Activated naive CD8-positive, alpha-beta T cell treated with anti-CD3 and anti-CD28 coated beads, Interleukin-2, amount 50 U/mL, for 24 hours (primary cell): ENCODE measurements at regions not wholly inside any gene's neighbourhood (a gene's known extent, or its start where the extent isn't known, plus 50 kb on each side); places are given as distances from the start of the nearest gene placed in this dataset.

Experiments
- ATAC-seq: fragments of 150-1000 bp; cut with Tn5 transposase; one replicate; pipeline ENCODE4 v1.10.0; 2021
- DNase-seq: peaks from one replicate; pipeline ENCODE4 v3.0.0; 2021
- H3K27ac Mint-ChIP-seq: one replicate; pipeline ENCODE4 v1.8.0; 2021; ENCODE audit warnings: mild to moderate bottlenecking, mixed read lengths
- H3K27me3 Mint-ChIP-seq: one replicate; pipeline ENCODE4 v1.8.0; 2021; ENCODE audit warnings: mixed read lengths
- H3K36me3 Mint-ChIP-seq: one replicate; pipeline ENCODE4 v1.8.0; 2021; ENCODE audit warnings: low read depth, mixed read lengths
- H3K4me1 Mint-ChIP-seq: one replicate; pipeline ENCODE4 v1.8.0; 2021; ENCODE audit warnings: mixed read lengths
- H3K4me3 Mint-ChIP-seq: one replicate; pipeline ENCODE4 v1.8.0; 2021; ENCODE audit warnings: mild to moderate bottlenecking, moderate library complexity, mixed read lengths
- H3K9me3 Mint-ChIP-seq: one replicate; pipeline ENCODE4 v1.8.0; 2021; ENCODE audit warnings: mixed read lengths

GRCh38 chr1:55824251-55824640 lies 609.1 kb upstream of the USP24 start:
- Mint-ChIP-seq H3K27ac (no peak overlapping the region), H3K9me3 (no peaks in the 10 kb centered on the region), H3K4me1 (no peaks in the 10 kb centered on the region), H3K27me3 (peaks cover 3% of the 10 kb centered on the region), H3K4me3 (no peak overlapping the region), H3K36me3 (no peaks in the 10 kb centered on the region)
- ATAC-seq (no peak), DNase-seq (no peak)

GRCh38 chr1:55823541-55824250 lies 608.5 kb upstream of the USP24 start:
- Mint-ChIP-seq H3K4me3 (no peak overlapping the region), H3K27ac (no peak overlapping the region), H3K9me3 (no peaks in the 10 kb centered on the region), H3K36me3 (no peaks in the 10 kb centered on the region), H3K4me1 (no peaks in the 10 kb centered on the region), H3K27me3 (peaks cover 3% of the 10 kb centered on the region)
- no peak for DNase-seq
- no peak for ATAC-seq

- Mint-ChIP-seq H3K4me1 (no peaks in the 10 kb centered on the region), H3K36me3 (no peaks in the 10 kb centered on the region), H3K9me3 (no peaks in the 10 kb centered on the region), H3K27ac (no peak overlapping the region), H3K27me3 (peaks cover 3% of the 10 kb centered on the region), H3K4me3 (no peak overlapping the region)
- DNase-seq: no peak
- ATAC-seq: no peak
Measured at GRCh38 chr1:55822891-55823290, 607.7 kb upstream of the USP24 start.

GRCh38 chr1:55821234-55821633 lies 606.1 kb upstream of the USP24 start:
- ATAC-seq (no peak), DNase-seq (no peak)
- Mint-ChIP-seq H3K4me3 (no peak overlapping the region), H3K4me1 (peaks cover 3% of the 10 kb centered on the region), H3K27ac (no peak overlapping the region), H3K27me3 (peaks cover 3% of the 10 kb centered on the region), H3K36me3 (no peaks in the 10 kb centered on the region), H3K9me3 (no peaks in the 10 kb centered on the region)

GRCh38 chr1:55820501-55820900 lies 605.3 kb upstream of the USP24 start:
- ATAC-seq (no peak), DNase-seq (no peak)
- Mint-ChIP-seq H3K36me3 (no peaks in the 10 kb centered on the region), H3K4me1 (peaks cover 5% of the 10 kb centered on the region), H3K4me3 (no peak overlapping the region), H3K27me3 (peaks cover 5% of the 10 kb centered on the region), H3K27ac (no peak overlapping the region), H3K9me3 (no peaks in the 10 kb centered on the region)

- DNase-seq (no peak), ATAC-seq (no peak)
- no peaks in the 10 kb centered on the region for H3K9me3 Mint-ChIP-seq
- H3K27me3 Mint-ChIP-seq: peaks cover 6% of the 10 kb centered on the region
- peaks cover 5% of the 10 kb centered on the region for H3K4me1 Mint-ChIP-seq
- H3K36me3 Mint-ChIP-seq: no peaks in the 10 kb centered on the region
- no peak overlapping the region for H3K4me3 Mint-ChIP-seq
- no peak overlapping the region for H3K27ac Mint-ChIP-seq
Measured at GRCh38 chr1:55819011-55819410, 603.8 kb upstream of the USP24 start.

GRCh38 chr1:55816456-55817426 lies 601.6 kb upstream of the USP24 start:
- no peak overlapping the region for H3K27ac Mint-ChIP-seq
- ATAC-seq (peak; percentile 33), DNase-seq (no peak)
- no peak overlapping the region for H3K4me3 Mint-ChIP-seq
- H3K27me3 Mint-ChIP-seq: peaks cover 6% of the 10 kb centered on the region
- no peaks in the 10 kb centered on the region for H3K9me3 Mint-ChIP-seq
- no peaks in the 10 kb centered on the region for H3K36me3 Mint-ChIP-seq
- H3K4me1 Mint-ChIP-seq: peaks cover 5% of the 10 kb centered on the region

GRCh38 chr1:55815745-55816455 lies 600.7 kb upstream of the USP24 start:
- H3K36me3 Mint-ChIP-seq: no peaks in the 10 kb centered on the region
- peaks cover 3% of the 10 kb centered on the region for H3K27me3 Mint-ChIP-seq

GRCh38 chr1:55814967-55815366 lies 599.8 kb upstream of the USP24 start:
- ATAC-seq (no peak), DNase-seq (no peak)
- Mint-ChIP-seq H3K4me3 (no peak overlapping the region), H3K27ac (no peak overlapping the region), H3K9me3 (no peaks in the 10 kb centered on the region), H3K4me1 (peaks cover 5% of the 10 kb centered on the region), H3K36me3 (no peaks in the 10 kb centered on the region), H3K27me3 (peaks cover 3% of the 10 kb centered on the region)

More at GRCh38 chr1:55815745-55816455, 600.7 kb upstream of the USP24 start:
- ATAC-seq (no peak), DNase-seq (no peak)
- H3K27ac Mint-ChIP-seq: no peak overlapping the region
- H3K4me3 Mint-ChIP-seq: no peak overlapping the region
- peaks cover 5% of the 10 kb centered on the region for H3K4me1 Mint-ChIP-seq
- no peaks in the 10 kb centered on the region for H3K9me3 Mint-ChIP-seq

GRCh38 chr1:55813618-55814017 lies 598.5 kb upstream of the USP24 start:
- H3K4me1 Mint-ChIP-seq: peaks cover 5% of the 10 kb centered on the region
- peaks cover 3% of the 10 kb centered on the region for H3K27me3 Mint-ChIP-seq
- ATAC-seq (no peak), DNase-seq (no peak)
- H3K36me3 Mint-ChIP-seq: no peaks in the 10 kb centered on the region
- H3K4me3 Mint-ChIP-seq: no peak overlapping the region
- no peak overlapping the region for H3K27ac Mint-ChIP-seq
- H3K9me3 Mint-ChIP-seq: no peaks in the 10 kb centered on the region

- Mint-ChIP-seq H3K36me3 (no peaks in the 10 kb centered on the region), H3K27me3 (peaks cover 3% of the 10 kb centered on the region), H3K9me3 (no peaks in the 10 kb centered on the region), H3K27ac (no peak overlapping the region), H3K4me3 (no peak overlapping the region), H3K4me1 (peaks cover 5% of the 10 kb centered on the region)
- no peak for DNase-seq
- ATAC-seq: no peak
Measured at GRCh38 chr1:55812281-55812680, 597.1 kb upstream of the USP24 start.

- Mint-ChIP-seq H3K36me3 (no peaks in the 10 kb centered on the region), H3K9me3 (peaks cover 7% of the 10 kb centered on the region), H3K4me1 (no peaks in the 10 kb centered on the region), H3K4me3 (no peak overlapping the region), H3K27ac (no peak overlapping the region), H3K27me3 (no peaks in the 10 kb centered on the region)
- ATAC-seq (no peak), DNase-seq (no peak)
Measured at GRCh38 chr1:55808263-55808662, 593.1 kb upstream of the USP24 start.

GRCh38 chr1:55803429-55803828 lies 588.3 kb upstream of the USP24 start:
- H3K4me1 Mint-ChIP-seq: no peaks in the 10 kb centered on the region
- no peak for ATAC-seq
- H3K9me3 Mint-ChIP-seq: peaks cover 10% of the 10 kb centered on the region
- no peak overlapping the region for H3K4me3 Mint-ChIP-seq
- H3K27me3 Mint-ChIP-seq: no peaks in the 10 kb centered on the region
- H3K36me3 Mint-ChIP-seq: no peaks in the 10 kb centered on the region
- no peak overlapping the region for H3K27ac Mint-ChIP-seq
- no peak for DNase-seq

GRCh38 chr1:55801481-55801880 lies 586.3 kb upstream of the USP24 start:
- H3K27ac Mint-ChIP-seq: no peak overlapping the region
- H3K4me1 Mint-ChIP-seq: no peaks in the 10 kb centered on the region
- H3K4me3 Mint-ChIP-seq: no peak overlapping the region
- no peak for ATAC-seq
- H3K27me3 Mint-ChIP-seq: no peaks in the 10 kb centered on the region
- no peaks in the 10 kb centered on the region for H3K36me3 Mint-ChIP-seq
- no peak for DNase-seq
- H3K9me3 Mint-ChIP-seq: peaks cover 10% of the 10 kb centered on the region
